ENCODE measurements at regions not wholly inside any gene's neighbourhood (a gene's known extent, or its start where the extent isn't known, plus 50 kb on each side); places are given as distances from the start of the nearest gene placed in this dataset.

DNA sequence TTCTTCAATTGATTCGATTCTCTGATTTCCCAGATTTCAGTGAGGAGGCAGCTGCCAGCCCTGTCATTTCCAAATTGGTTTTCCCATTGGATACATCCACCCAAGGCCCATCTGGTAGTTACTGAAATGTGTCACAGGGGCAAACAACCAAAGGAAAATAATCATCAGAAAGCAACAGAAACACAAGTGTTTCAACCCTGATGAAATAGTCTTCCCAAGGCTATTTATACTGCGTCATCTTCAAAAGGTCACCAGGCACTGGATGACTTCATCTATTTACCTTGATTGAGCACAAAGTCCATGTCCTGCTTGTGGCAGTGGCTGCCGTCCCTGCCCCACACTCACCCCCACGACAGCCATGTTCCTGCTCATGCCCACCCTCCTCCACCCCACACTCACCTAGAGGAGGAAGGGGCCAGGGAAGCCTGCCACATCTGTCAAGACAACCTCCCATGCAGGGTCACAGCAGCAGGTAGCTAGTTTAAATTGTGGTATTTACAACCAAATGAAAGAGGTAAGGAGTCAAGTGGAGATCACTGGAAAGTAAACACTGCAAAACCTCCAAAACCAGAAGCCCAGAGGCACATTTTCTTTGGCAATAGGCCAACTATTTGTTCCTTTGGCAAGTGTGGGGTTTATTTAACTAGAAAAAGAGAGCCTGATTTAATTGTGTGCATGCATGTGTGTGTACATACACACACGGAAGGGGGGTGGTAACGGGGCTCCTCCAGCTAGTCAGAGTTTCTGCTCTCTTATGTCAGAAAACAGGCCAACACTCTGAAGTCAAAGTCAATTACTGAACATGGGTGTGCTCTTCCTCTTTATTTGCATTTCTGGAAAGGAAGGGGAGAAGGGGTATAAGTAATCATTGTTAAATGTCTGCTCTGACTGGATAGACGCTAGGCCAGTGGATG lies 49.5 kb upstream of the RAB4A start:
- no peaks in the 10 kb centered on the region for H3K9me3 Mint-ChIP-seq
- H3K4me3 Mint-ChIP-seq (ENCODE audit: low read depth): no peak overlapping the region
- no peaks in the 10 kb centered on the region for H3K4me1 Mint-ChIP-seq (ENCODE audit: low read depth)
- peaks cover 4% of the 10 kb centered on the region for H3K27me3 Mint-ChIP-seq (ENCODE audit: low read depth)
- H3K27ac Mint-ChIP-seq: no peak overlapping the region
- no peak for DNase-seq (ENCODE audit: low spot score)
- intact Hi-C loops (cut with micrococcal nuclease): no loop called here
- no peaks in the 10 kb centered on the region for H3K36me3 Mint-ChIP-seq (ENCODE audit: low read depth)
